Keratinocyte (primary cell): ENCODE measurements at regions not wholly inside any gene's neighbourhood (a gene's known extent, or its start where the extent isn't known, plus 50 kb on each side); places are given as distances from the start of the nearest gene placed in this dataset.

Experiments used
- DNase-seq: peaks from one replicate; pipeline ENCODE4 v3.0.0-alpha.2; 2011; ENCODE audit warnings: low read depth, missing footprints, low spot score
- FAIRE-seq: peaks from 2 replicates; lab custom pipeline; 2011; peaks lifted over from hg19 to GRCh38; lab: Jason Lieb, UNC
- H2AFZ ChIP-seq: 2 replicates; pipeline ENCODE4 v1.6.0; 2012; ENCODE audit warnings: low read length, control low read depth, inconsistent platforms; ENCODE audit not compliant: control insufficient read depth
- H3K27ac ChIP-seq: 2 replicates; pipeline ENCODE4 v1.5.1; 2011; ENCODE audit warnings: low read length; ENCODE audit not compliant: control insufficient read depth, insufficient read depth
- H3K27me3 ChIP-seq: 3 replicates; pipeline ENCODE4 v1.6.0; 2011; ENCODE audit warnings: low read length; ENCODE audit not compliant: control insufficient read depth, insufficient read depth; ENCODE audit errors: extremely low read depth
- H3K36me3 ChIP-seq, 2 experiments: 2 replicates in 1 of 2; 3 replicates in 1 of 2; pipeline ENCODE4 v1.5.1; 2011; ENCODE audit warnings: low read length in 2 of 2, mild to moderate bottlenecking in 1 of 2; ENCODE audit not compliant: control insufficient read depth in 2 of 2, insufficient read depth in 2 of 2; ENCODE audit errors: extremely low read depth in 1 of 2
- H3K4me1 ChIP-seq: 3 replicates; pipeline ENCODE4 v1.5.1; 2011; ENCODE audit warnings: low read length; ENCODE audit not compliant: control insufficient read depth, insufficient read depth; ENCODE audit errors: extremely low read depth
- H3K4me2 ChIP-seq: 3 replicates; pipeline ENCODE4 v1.6.0; 2011; ENCODE audit warnings: low read depth, low read length; ENCODE audit not compliant: control insufficient read depth, insufficient read depth; ENCODE audit errors: extremely low read depth
- H3K4me3 ChIP-seq, 3 experiments: fragments of 200-600 bp in 1 of 3; sonication (generic) in 1 of 3; 2 replicates in 2 of 3; 3 replicates in 1 of 3; pipeline ENCODE4 v1.5.1; 2011 to 2016; ENCODE audit warnings: low read length in 3 of 3, mild to moderate bottlenecking in 3 of 3, control low read depth in 2 of 3, inconsistent platforms in 1 of 3, low read depth in 1 of 3, mixed read lengths in 1 of 3, mixed run types in 1 of 3, moderate library complexity in 1 of 3; ENCODE audit not compliant: control insufficient read depth in 2 of 3, insufficient read depth in 2 of 3; ENCODE audit errors: extremely low read depth in 1 of 3
- H3K79me2 ChIP-seq: 2 replicates; pipeline ENCODE4 v1.6.0; 2012; ENCODE audit warnings: low read length; ENCODE audit not compliant: control insufficient read depth, insufficient read depth
- H3K9ac ChIP-seq: 3 replicates; pipeline ENCODE4 v1.6.0; 2011; ENCODE audit warnings: low read length; ENCODE audit not compliant: control insufficient read depth, insufficient read depth; ENCODE audit errors: extremely low read depth
- H3K9me1 ChIP-seq: 3 replicates; pipeline ENCODE4 v1.6.0; 2011; ENCODE audit warnings: low read length; ENCODE audit not compliant: control insufficient read depth, insufficient read depth; ENCODE audit errors: extremely low read depth
- H3K9me3 ChIP-seq: 2 replicates; pipeline ENCODE4 v1.5.1; 2012; ENCODE audit warnings: low read depth, low read length; ENCODE audit not compliant: control insufficient read depth
- H4K20me1 ChIP-seq: 3 replicates; pipeline ENCODE4 v1.6.0; 2011; ENCODE audit warnings: low read length; ENCODE audit not compliant: control insufficient read depth, insufficient read depth; ENCODE audit errors: extremely low read depth
- CTCF ChIP-seq, 3 experiments: IDR thresholded peaks in 1 of 3; conservative IDR thresholded peaks in 1 of 3; optimal IDR thresholded peaks in 1 of 3; 2 replicates in 2 of 3; 3 replicates in 1 of 3; pipeline versions ENCODE3 to v1.5.1; 2011; ENCODE audit warnings: low read length in 3 of 3, mild to moderate bottlenecking in 3 of 3, moderate library complexity in 2 of 3, control low read depth in 1 of 3, inconsistent platforms in 1 of 3; ENCODE audit not compliant: insufficient read depth in 2 of 3; ENCODE audit errors: extremely low read depth in 1 of 3
- EZH2 ChIP-seq: IDR thresholded peaks from one replicate; pipeline ENCODE4 v1.6.1; 2012; ENCODE audit warnings: inconsistent platforms, mild to moderate bottlenecking, low read length, moderate library complexity
- dilution Hi-C: fragments of 300-500 bp; cut with MboI; formaldehyde crosslinking; loops from one replicate; pipeline ENCODE4 v1.7.0; 2020; ENCODE audit warnings: low sequenced_read_pairs; ENCODE audit not compliant: extremely low pct_ligation_motif_present

GRCh38 chr4:162782096-162782777 is 384.5 kb downstream of the NAF1 start:
- no peak overlapping the region for H3K9ac ChIP-seq
- H3K9me1 ChIP-seq: no peaks in the 10 kb centered on the region
- FAIRE-seq (no peak), DNase-seq (no peak)
- TF ChIP-seq CTCF (optimal IDR thresholded peaks at IDR 0.05 in 1 of 3, IDR thresholded peaks at IDR 0.05 in 1 of 3, conservative IDR thresholded peaks at IDR 0.05 in 1 of 3; ENCODE audit: extremely low read depth in 1 of 3, insufficient read depth in 2 of 3, low read length in 3 of 3): no peak
- no peak for TF ChIP-seq EZH2
- H2AFZ ChIP-seq: no peak overlapping the region
- H3K4me2 ChIP-seq: no peak overlapping the region
- H3K36me3 ChIP-seq: no peaks in the 10 kb centered on the region
- no peak overlapping the region for H3K27ac ChIP-seq
- H3K79me2 ChIP-seq: no peaks in the 10 kb centered on the region
- no peak overlapping the region for H3K4me3 ChIP-seq
- no peaks in the 10 kb centered on the region for H3K27me3 ChIP-seq
- H3K9me3 ChIP-seq: no peaks in the 10 kb centered on the region
- dilution Hi-C loops: no loop called here
- no peaks in the 10 kb centered on the region for H3K4me1 ChIP-seq
- no peaks in the 10 kb centered on the region for H4K20me1 ChIP-seq

GRCh38 chr4:162770761-162771490 is 395.8 kb downstream of the NAF1 start:
- dilution Hi-C loops: no loop called here
- Histone ChIP-seq H2AFZ (no peak overlapping the region), H3K9ac (no peak overlapping the region), H3K79me2 (no peaks in the 10 kb centered on the region), H3K4me1 (no peaks in the 10 kb centered on the region), H3K27me3 (no peaks in the 10 kb centered on the region), H3K36me3 (no peaks in the 10 kb centered on the region), H3K4me3 (no peak overlapping the region), H3K27ac (no peak overlapping the region), H3K4me2 (no peak overlapping the region), H3K9me3 (no peaks in the 10 kb centered on the region), H3K9me1 (no peaks in the 10 kb centered on the region), H4K20me1 (no peaks in the 10 kb centered on the region)
- DNase-seq (no peak), FAIRE-seq (no peak)
- TF ChIP-seq EZH2 (no peak), CTCF (optimal IDR thresholded peaks at IDR 0.05 in 1 of 3, IDR thresholded peaks at IDR 0.05 in 1 of 3, conservative IDR thresholded peaks at IDR 0.05 in 1 of 3; ENCODE audit: extremely low read depth in 1 of 3, insufficient read depth in 2 of 3, low read length in 3 of 3) (no peak)
